ENCODE measurements at regions not wholly inside any gene's neighbourhood (a gene's known extent, or its start where the extent isn't known, plus 50 kb on each side); places are given as distances from the start of the nearest gene placed in this dataset.

DNA sequence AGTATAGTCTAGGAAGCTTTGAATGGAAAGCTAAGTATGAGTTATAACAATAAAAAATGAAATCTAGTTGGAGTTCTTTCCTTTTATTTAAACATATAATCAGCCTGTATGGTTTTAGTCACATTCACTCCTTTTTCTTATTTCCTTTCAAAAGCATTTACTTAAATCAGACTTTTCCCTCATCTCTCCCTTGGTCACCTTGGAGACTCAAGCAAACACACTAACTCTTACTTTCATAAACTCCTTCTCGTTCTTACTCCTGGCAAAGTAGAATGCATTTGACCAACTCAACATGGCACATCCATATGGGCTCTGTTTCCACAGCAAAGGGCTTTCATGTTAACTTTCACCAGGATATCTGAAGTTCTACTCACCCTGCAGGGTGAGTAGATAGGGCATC, 400.0 kb downstream of the LMO7 start:
- no peak for FAIRE-seq

DNA sequence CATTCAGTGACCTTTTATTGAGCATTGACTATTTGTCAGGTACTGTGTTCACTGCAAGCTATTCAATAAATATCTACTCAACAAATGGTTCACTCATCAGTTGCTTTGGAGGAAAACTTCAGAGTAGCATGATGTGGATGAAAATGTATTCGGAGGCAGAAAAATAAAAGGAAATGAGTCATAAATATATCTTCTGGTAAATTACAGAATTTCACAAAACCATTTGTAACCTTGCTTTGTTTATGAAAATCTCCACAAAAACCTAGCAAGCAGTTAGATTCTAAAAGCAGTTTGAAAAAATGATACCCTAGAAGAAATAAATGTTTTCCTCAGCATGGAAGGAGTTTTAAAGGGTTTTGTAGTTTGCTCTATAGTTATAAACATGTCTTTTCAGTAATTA, 399.6 kb downstream of the LMO7 start:
- no peak for TF ChIP-seq POU2F2 (IDR thresholded peaks at IDR 0.05; ENCODE audit: low read depth, low read length)
- no peak for TF ChIP-seq PAX5 (IDR thresholded peaks at IDR 0.05; ENCODE audit: insufficient read depth, low read length, severe bottlenecking)
- FAIRE-seq = no peak
- DNase-seq (ENCODE audit: insufficient read length, low spot score) = no peak

More for the DNA sequence above, 400.0 kb downstream of the LMO7 start:
- TF ChIP-seq TAF1 (IDR thresholded peaks at IDR 0.05; ENCODE audit: low read depth, low read length) (no peak), PAX5 (IDR thresholded peaks at IDR 0.05; ENCODE audit: insufficient read depth, low read length, severe bottlenecking) (no peak), POLR2AphosphoS5 (IDR thresholded peaks at IDR 0.05; ENCODE audit: low read depth, low read length) (no peak), POU2F2 (IDR thresholded peaks at IDR 0.05; ENCODE audit: low read depth, low read length) (no peak), SPI1 (IDR thresholded peaks at IDR 0.05; ENCODE audit: low read depth, low read length) (no peak), POLR2A (IDR thresholded peaks at IDR 0.05; ENCODE audit: low read depth, low read length) (no peak)
- no peak for DNase-seq (ENCODE audit: insufficient read length, low spot score)

DNA sequence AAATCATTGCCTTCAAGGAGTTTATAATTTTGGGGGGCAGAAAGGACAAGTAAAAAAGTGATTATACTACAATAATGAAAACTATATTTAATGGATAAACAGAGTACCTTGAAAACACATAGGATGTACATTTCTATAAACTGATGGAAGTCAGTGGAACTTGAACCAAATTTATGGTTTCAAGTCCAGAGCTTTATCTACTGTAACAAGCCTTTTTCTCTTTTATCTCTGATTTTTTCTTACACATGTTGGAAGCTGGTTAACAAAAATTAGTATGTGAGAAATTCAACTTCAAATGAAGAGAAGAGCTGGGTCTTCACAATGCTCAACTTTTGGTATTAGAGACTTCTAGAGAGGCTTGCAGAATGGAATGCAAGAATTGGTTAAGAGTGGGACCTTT, 393.6 kb downstream of the LMO7 start:
- no peak for DNase-seq (ENCODE audit: insufficient read length, low spot score)
- FAIRE-seq = no peak
- TF ChIP-seq SPI1 (IDR thresholded peaks at IDR 0.05; ENCODE audit: low read depth, low read length) (no peak), POLR2A (IDR thresholded peaks at IDR 0.05; ENCODE audit: low read depth, low read length) (no peak), PAX5 (IDR thresholded peaks at IDR 0.05; ENCODE audit: insufficient read depth, low read length, severe bottlenecking) (no peak), POU2F2 (IDR thresholded peaks at IDR 0.05; ENCODE audit: low read depth, low read length) (no peak), TAF1 (IDR thresholded peaks at IDR 0.05; ENCODE audit: low read depth, low read length) (no peak), POLR2AphosphoS5 (IDR thresholded peaks at IDR 0.05; ENCODE audit: low read depth, low read length) (no peak)

DNA sequence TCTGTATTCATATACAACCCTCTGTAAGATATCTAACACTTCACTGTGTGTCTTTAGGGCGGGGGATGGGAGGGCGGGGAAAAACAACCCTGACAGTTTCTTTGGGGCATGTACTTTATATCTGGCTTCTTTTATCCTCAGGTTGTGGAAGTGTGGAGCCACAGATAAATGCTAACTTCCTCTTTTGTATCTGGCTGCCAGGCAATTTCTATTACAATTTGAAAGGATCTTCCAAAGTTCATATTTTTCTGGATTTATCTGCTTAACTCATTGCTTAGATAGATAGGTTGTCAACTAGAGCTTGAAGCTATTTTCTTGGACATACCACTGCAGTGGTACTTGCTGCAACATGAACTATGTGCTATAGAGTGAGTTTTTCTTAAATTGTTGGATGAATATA, 393.0 kb downstream of the LMO7 start:
- DNase-seq (ENCODE audit: insufficient read length, low spot score) = no peak
- TF ChIP-seq POLR2A (IDR thresholded peaks at IDR 0.05; ENCODE audit: low read depth, low read length) = no peak
- no peak for TF ChIP-seq PAX5 (IDR thresholded peaks at IDR 0.05; ENCODE audit: insufficient read depth, low read length, severe bottlenecking)
- no peak for TF ChIP-seq POU2F2 (IDR thresholded peaks at IDR 0.05; ENCODE audit: low read depth, low read length)
- TF ChIP-seq TAF1 (IDR thresholded peaks at IDR 0.05; ENCODE audit: low read depth, low read length) = no peak
- no peak for TF ChIP-seq SPI1 (IDR thresholded peaks at IDR 0.05; ENCODE audit: low read depth, low read length)
- no peak for TF ChIP-seq POLR2AphosphoS5 (IDR thresholded peaks at IDR 0.05; ENCODE audit: low read depth, low read length)

DNA sequence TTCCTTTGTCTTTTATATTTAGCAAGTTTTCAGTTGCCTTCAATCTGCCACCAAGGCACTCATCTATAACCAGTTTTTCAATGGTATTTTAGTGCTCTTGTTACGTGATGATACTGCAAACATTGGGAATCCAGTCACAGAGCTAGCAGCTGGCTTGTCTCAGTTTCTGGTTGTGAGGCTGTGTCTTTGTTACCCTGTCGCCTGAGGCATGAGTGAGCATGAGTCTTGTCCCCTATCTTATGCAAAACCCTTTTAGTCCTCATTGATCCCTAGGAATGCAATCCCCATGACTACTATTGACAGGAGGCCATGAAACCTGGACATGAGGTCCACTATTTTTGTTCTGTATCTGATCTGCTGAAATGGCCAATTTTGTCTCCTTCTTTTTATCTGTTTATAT, 391.0 kb downstream of the LMO7 start:
- no peak for FAIRE-seq
- no peak for DNase-seq (ENCODE audit: insufficient read length, low spot score)
- TF ChIP-seq PAX5 (IDR thresholded peaks at IDR 0.05; ENCODE audit: insufficient read depth, low read length, severe bottlenecking) (no peak), POU2F2 (IDR thresholded peaks at IDR 0.05; ENCODE audit: low read depth, low read length) (no peak), TAF1 (IDR thresholded peaks at IDR 0.05; ENCODE audit: low read depth, low read length) (no peak), POLR2A (IDR thresholded peaks at IDR 0.05; ENCODE audit: low read depth, low read length) (no peak), POLR2AphosphoS5 (IDR thresholded peaks at IDR 0.05; ENCODE audit: low read depth, low read length) (no peak), SPI1 (IDR thresholded peaks at IDR 0.05; ENCODE audit: low read depth, low read length) (no peak)

More for the DNA sequence above, 393.0 kb downstream of the LMO7 start:
- no peak for FAIRE-seq

DNA sequence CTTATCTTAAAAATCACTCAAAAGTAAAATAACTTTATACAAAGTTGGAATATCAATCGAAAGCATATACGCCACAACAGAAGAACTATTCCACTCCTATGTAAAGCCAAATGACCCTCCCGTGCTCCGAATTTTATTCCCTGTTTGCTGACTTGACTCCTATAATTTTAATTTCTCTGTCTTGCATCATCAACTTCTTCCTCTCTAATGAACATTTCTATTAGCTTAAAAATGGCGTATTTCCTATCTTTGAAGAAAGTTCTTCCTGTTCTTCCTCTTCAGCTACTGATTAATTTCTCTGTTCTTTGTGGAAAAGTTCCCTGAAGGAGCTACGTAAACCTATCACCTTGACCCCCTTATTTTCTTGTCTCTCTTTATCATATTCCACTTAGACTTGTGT, 389.3 kb downstream of the LMO7 start:
- no peak for DNase-seq (ENCODE audit: insufficient read length, low spot score)
- no peak for FAIRE-seq

DNA sequence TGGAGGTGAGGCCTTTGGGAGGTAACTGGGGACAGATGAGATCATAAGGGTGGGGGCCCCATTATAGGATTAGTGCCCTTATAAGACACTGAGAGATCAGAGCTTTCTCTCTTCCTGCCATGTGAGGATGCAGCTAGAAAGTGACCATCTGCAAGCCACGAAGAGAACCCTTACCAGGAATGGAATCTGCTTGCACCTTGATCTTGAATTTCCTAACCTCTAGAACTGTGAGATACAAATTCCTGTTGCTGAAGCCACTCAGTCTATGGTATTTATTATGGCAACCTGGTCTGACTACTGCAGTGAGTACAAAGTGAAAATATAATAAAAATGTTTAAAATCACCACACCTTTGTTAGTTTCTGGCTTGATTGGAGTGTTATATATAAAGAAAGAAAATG, 388.0 kb downstream of the LMO7 start:
- no peak for FAIRE-seq
- TF ChIP-seq SPI1 (IDR thresholded peaks at IDR 0.05; ENCODE audit: low read depth, low read length) = no peak
- no peak for TF ChIP-seq POLR2A (IDR thresholded peaks at IDR 0.05; ENCODE audit: low read depth, low read length)
- TF ChIP-seq POLR2AphosphoS5 (IDR thresholded peaks at IDR 0.05; ENCODE audit: low read depth, low read length) = no peak
- DNase-seq (ENCODE audit: insufficient read length, low spot score) = no peak

More for the DNA sequence above, 389.3 kb downstream of the LMO7 start:
- TF ChIP-seq POU2F2 (IDR thresholded peaks at IDR 0.05; ENCODE audit: low read depth, low read length) (no peak), POLR2A (IDR thresholded peaks at IDR 0.05; ENCODE audit: low read depth, low read length) (no peak), PAX5 (IDR thresholded peaks at IDR 0.05; ENCODE audit: insufficient read depth, low read length, severe bottlenecking) (no peak), TAF1 (IDR thresholded peaks at IDR 0.05; ENCODE audit: low read depth, low read length) (no peak), POLR2AphosphoS5 (IDR thresholded peaks at IDR 0.05; ENCODE audit: low read depth, low read length) (no peak), SPI1 (IDR thresholded peaks at IDR 0.05; ENCODE audit: low read depth, low read length) (no peak)

DNA sequence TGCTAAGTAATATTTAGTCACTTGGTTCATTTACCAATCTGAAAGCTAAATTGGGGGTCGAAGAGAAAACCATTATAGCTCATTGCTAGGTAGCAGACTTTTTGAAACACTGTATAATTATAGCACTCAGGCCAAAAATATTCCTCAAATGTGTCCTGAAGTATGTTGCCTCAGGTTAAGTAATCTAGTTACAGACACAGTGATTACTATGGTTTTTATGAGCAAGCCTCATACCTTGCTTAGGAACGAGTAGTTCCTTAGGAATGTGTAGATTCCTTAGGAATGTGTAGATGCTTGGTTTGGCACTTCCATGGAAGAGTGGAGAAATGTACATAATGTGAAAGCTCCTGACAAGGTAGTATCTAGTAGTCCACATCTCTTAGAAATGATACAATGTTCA, 387.5 kb downstream of the LMO7 start:
- no peak for FAIRE-seq
- DNase-seq (ENCODE audit: insufficient read length, low spot score) = no peak
- no peak for TF ChIP-seq SPI1 (IDR thresholded peaks at IDR 0.05; ENCODE audit: low read depth, low read length)
- no peak for TF ChIP-seq POLR2A (IDR thresholded peaks at IDR 0.05; ENCODE audit: low read depth, low read length)
- no peak for TF ChIP-seq TAF1 (IDR thresholded peaks at IDR 0.05; ENCODE audit: low read depth, low read length)

DNA sequence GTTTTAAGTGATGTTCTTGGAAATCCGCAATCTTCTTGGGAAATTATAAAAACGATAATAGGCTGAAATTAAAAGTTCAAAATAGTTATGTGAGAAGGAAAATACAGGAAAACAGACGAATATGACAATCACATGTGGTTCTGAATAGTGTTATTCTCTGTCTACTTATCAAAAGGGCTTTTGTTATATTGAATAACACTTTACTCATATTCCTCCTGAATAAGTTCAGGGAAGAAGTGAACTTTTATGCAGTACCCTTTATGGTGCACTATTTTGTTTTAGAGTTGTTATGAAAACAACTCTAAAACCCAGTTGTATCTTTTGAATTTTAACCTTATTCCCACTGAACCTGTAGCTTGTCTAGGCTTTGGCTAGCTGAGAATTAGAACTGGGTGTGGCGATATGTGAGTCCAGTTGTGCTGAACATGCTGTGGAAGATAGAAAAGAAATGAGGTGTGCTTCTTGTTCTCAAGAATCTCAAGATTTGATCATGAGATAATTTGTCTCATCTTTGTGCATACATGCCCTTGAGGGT, 384.4 kb downstream of the LMO7 start:
- DNase-seq (ENCODE audit: insufficient read length, low spot score) = no peak
- no peak for FAIRE-seq

DNA sequence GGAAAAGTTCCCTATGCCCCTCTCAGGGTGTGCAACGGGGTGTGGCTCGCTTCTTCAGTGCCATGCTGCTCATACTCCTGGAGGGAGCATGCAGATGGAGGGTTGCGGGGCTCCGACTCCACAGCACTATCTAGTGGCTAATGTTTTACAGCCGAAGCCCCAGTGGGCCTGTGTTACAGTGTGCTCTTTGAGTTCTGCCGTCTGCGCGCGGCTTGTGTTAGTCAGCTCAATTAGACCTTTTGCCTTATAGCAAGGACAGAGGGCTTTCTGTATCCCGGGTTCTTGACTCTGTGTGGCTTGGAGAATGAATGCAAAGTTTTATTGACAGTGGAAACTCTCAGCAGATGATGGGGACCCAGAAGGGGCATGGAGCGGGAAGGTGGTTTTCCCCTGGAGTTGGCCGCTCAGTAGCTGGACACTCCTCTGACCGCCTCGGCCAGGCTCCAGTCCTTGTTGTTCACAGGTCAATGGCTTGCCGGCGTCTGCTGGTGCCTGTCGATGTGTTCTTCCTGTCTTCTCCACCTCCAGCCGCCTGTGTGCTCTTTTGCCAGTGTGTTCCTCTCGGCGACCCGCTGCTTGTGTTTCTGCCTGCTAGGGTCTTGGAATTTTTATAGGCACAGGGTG, 383.4 kb downstream of the LMO7 start:
- DNase-seq (ENCODE audit: insufficient read length, low spot score) = no peak
- no peak for TF ChIP-seq PAX5 (IDR thresholded peaks at IDR 0.05; ENCODE audit: insufficient read depth, low read length, severe bottlenecking)
- TF ChIP-seq POLR2A (IDR thresholded peaks at IDR 0.05; ENCODE audit: low read depth, low read length) = no peak
- no peak for TF ChIP-seq POU2F2 (IDR thresholded peaks at IDR 0.05; ENCODE audit: low read depth, low read length)
- TF ChIP-seq TAF1 (IDR thresholded peaks at IDR 0.05; ENCODE audit: low read depth, low read length) = no peak
- no peak for TF ChIP-seq SPI1 (IDR thresholded peaks at IDR 0.05; ENCODE audit: low read depth, low read length)
- no peak for TF ChIP-seq POLR2AphosphoS5 (IDR thresholded peaks at IDR 0.05; ENCODE audit: low read depth, low read length)
- no peak for FAIRE-seq

More for the DNA sequence above, 384.4 kb downstream of the LMO7 start:
- TF ChIP-seq POU2F2 (IDR thresholded peaks at IDR 0.05; ENCODE audit: low read depth, low read length) = no peak
- TF ChIP-seq POLR2AphosphoS5 (IDR thresholded peaks at IDR 0.05; ENCODE audit: low read depth, low read length) = no peak
- no peak for TF ChIP-seq TAF1 (IDR thresholded peaks at IDR 0.05; ENCODE audit: low read depth, low read length)
- no peak for TF ChIP-seq SPI1 (IDR thresholded peaks at IDR 0.05; ENCODE audit: low read depth, low read length)
